NCI-H510A (cell line): ENCODE measurements at regions not wholly inside any gene's neighbourhood (a gene's known extent, or its start where the extent isn't known, plus 50 kb on each side); places are given as distances from the start of the nearest gene placed in this dataset.

Source experiments
- DNase-seq: peaks from one replicate; lab custom pipeline; 2025; lab: John Stamatoyannopoulos, UW

GRCh38 chr10:116792817-116793216 is 50.5 kb upstream of the HSPA12A start:
- DNase-seq = no peak

GRCh38 chr10:116796469-116796868 is 52.8 kb upstream of the ENO4 start:
- no peak for DNase-seq

DNA sequence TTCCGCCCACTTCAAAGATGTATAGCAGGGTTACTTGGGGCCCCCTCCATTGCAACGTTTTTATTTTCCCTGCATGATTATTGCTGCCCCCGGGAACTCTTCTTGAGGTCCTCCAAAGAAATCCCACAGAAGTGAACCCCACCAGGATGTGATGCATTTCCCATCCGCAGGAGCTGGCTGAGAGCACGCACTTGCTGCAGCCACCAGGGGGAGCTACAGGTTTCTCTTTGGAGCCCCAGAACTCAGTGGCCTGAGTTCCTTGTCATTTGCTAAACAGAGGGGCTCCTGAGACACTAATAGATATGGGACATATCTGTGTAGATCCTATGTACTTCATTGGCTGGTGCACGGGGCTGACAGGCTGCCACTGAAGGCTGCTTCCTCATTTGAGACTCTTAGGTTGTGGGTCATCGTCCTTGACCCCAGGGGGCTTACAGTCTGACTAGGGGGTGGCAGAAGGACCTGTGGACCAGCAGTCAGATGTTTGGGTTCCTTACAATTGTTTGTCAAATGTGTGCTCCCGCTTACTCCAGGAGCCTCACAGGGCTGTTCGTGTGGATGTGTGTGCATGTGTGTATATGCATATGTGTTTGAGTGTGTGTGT is 52.3 kb upstream of the ENO4 start:
- peak; percentile 31 for DNase-seq

GRCh38 chr10:116798859-116799258 is 50.4 kb upstream of the ENO4 start:
- DNase-seq = no peak
